HEK293 (cell line): ENCODE measurements at regions not wholly inside any gene's neighbourhood (a gene's known extent, or its start where the extent isn't known, plus 50 kb on each side); places are given as distances from the start of the nearest gene placed in this dataset.

Experiments used
- CTCF ChIA-PET: fragments of 350-600 bp; formaldehyde crosslinking; extraction: SDS; loops from one replicate; lab custom pipeline; 2021; ENCODE audit warnings: antibody characterized with exemption; lab: Yijun Ruan, JAX
- POLR2A ChIA-PET: fragments of 300-600 bp; formaldehyde crosslinking; extraction: SDS; loops from one replicate; lab custom pipeline; 2020; ENCODE audit warnings: antibody characterized with exemption, inconsistent platforms; lab: Yijun Ruan, JAX
- H3K27ac ChIP-seq: fragments of 200-500 bp; sonication (Bioruptor generic); 2 replicates; pipeline ENCODE4 v1.5.1; 2014; ENCODE audit warnings: low read depth, low read length, control low read depth, inconsistent platforms; ENCODE audit errors: extremely low read depth
- H3K36me3 ChIP-seq, 2 experiments: fragments of 200-500 bp in 1 of 2; sonication (Bioruptor generic) in 1 of 2; 1 replicate in 1 of 2; 2 replicates in 1 of 2; pipeline ENCODE4 v1.5.1; 2014 to 2017; ENCODE audit warnings: inconsistent platforms in 2 of 2, low read length in 2 of 2; ENCODE audit not compliant: control insufficient read depth in 2 of 2, insufficient read depth in 1 of 2
- H3K4me1 ChIP-seq: fragments of 200-500 bp; sonication (Bioruptor generic); 2 replicates; pipeline ENCODE4 v1.5.1; 2014; ENCODE audit warnings: mild to moderate bottlenecking, low read length, inconsistent platforms; ENCODE audit not compliant: control insufficient read depth, insufficient read depth
- H3K4me3 ChIP-seq: 2 replicates; pipeline ENCODE4 v1.5.1; 2011; ENCODE audit warnings: low read depth, mild to moderate bottlenecking, control low read depth, low read length, moderate library complexity
- H3K9me3 ChIP-seq: fragments of 200-500 bp; sonication (Bioruptor generic); 2 replicates; pipeline ENCODE4 v1.5.1; 2014; ENCODE audit warnings: low read depth, low read length, inconsistent platforms; ENCODE audit not compliant: control insufficient read depth, insufficient read depth
- GLIS2 ChIP-seq: fragments of 450-650 bp; formaldehyde crosslinking; IDR thresholded peaks from 2 replicates; pipeline ENCODE4 v1.5.1; 2016; ENCODE audit warnings: missing biosample characterization, missing genetic modification characterization
- HOXC10 ChIP-seq: sonication (generic); formaldehyde crosslinking; IDR thresholded peaks from 2 replicates; pipeline ENCODE4 v1.8.1; 2023; ENCODE audit warnings: mild to moderate bottlenecking, missing genetic modification reagents
- HOXD13 ChIP-seq: sonication (generic); formaldehyde crosslinking; IDR thresholded peaks from 2 replicates; pipeline ENCODE4 v1.8.0; 2022; ENCODE audit warnings: missing genetic modification reagents, borderline replicate concordance
- SCRT2 ChIP-seq: fragments of 450-650 bp; formaldehyde crosslinking; IDR thresholded peaks from 2 replicates; pipeline ENCODE4 v1.5.1; 2016; ENCODE audit warnings: missing biosample characterization, missing genetic modification characterization
- SP3 ChIP-seq: fragments of 450-650 bp; formaldehyde crosslinking; IDR thresholded peaks from 2 replicates; pipeline ENCODE4 v1.5.1; 2016; ENCODE audit warnings: missing biosample characterization, missing genetic modification characterization
- SP7 ChIP-seq: fragments of 450-650 bp; formaldehyde crosslinking; IDR thresholded peaks from 2 replicates; pipeline ENCODE4 v1.5.1; 2016; ENCODE audit warnings: missing biosample characterization, missing genetic modification characterization
- ZBTB8A ChIP-seq: fragments of 450-650 bp; formaldehyde crosslinking; IDR thresholded peaks from 2 replicates; pipeline ENCODE4 v1.5.1; 2016; ENCODE audit warnings: missing biosample characterization, missing genetic modification characterization
- ZFHX2 ChIP-seq: fragments of 450-650 bp; formaldehyde crosslinking; conservative IDR thresholded peaks from 2 replicates; pipeline ENCODE4 v1.5.1; 2016; ENCODE audit warnings: missing biosample characterization, missing genetic modification characterization
- ZNF10 ChIP-seq: fragments of 450-650 bp; formaldehyde crosslinking; IDR thresholded peaks from 2 replicates; pipeline ENCODE4 v1.5.1; 2017; ENCODE audit warnings: missing biosample characterization, missing genetic modification characterization
- ZNF112 ChIP-seq: fragments of 450-650 bp; formaldehyde crosslinking; IDR thresholded peaks from 2 replicates; pipeline ENCODE4 v1.5.0; 2017; ENCODE audit warnings: missing biosample characterization, missing genetic modification characterization
- ZNF133 ChIP-seq: fragments of 450-650 bp; formaldehyde crosslinking; IDR thresholded peaks from 2 replicates; pipeline ENCODE4 v1.5.1; 2016; ENCODE audit warnings: missing biosample characterization, missing genetic modification characterization
- ZNF184 ChIP-seq: fragments of 450-650 bp; IDR thresholded peaks from 2 replicates; pipeline ENCODE4 v1.5.1; 2018; ENCODE audit warnings: missing biosample characterization, mild to moderate bottlenecking, missing genetic modification characterization
- ZNF248 ChIP-seq: fragments of 450-650 bp; formaldehyde crosslinking; IDR thresholded peaks from 2 replicates; pipeline ENCODE4 v1.5.1; 2017; ENCODE audit warnings: missing biosample characterization, missing genetic modification characterization
- ZNF501 ChIP-seq: fragments of 450-650 bp; formaldehyde crosslinking; IDR thresholded peaks from 2 replicates; pipeline ENCODE4 v1.5.1; 2016; ENCODE audit warnings: missing biosample characterization, missing genetic modification characterization
- ZNF548 ChIP-seq: fragments of 450-650 bp; formaldehyde crosslinking; IDR thresholded peaks from 2 replicates; pipeline ENCODE4 v1.5.1; 2016; ENCODE audit warnings: missing biosample characterization, missing genetic modification characterization
- ZNF585B ChIP-seq: fragments of 450-650 bp; formaldehyde crosslinking; IDR thresholded peaks from 2 replicates; pipeline ENCODE4 v1.5.1; 2016; ENCODE audit warnings: missing biosample characterization, missing genetic modification characterization
- ZNF596 ChIP-seq: fragments of 450-650 bp; IDR thresholded peaks from 2 replicates; pipeline ENCODE4 v1.5.0; 2018; ENCODE audit warnings: missing biosample characterization, mild to moderate bottlenecking, missing genetic modification characterization, moderate library complexity
- ZNF654 ChIP-seq: fragments of 450-650 bp; formaldehyde crosslinking; IDR thresholded peaks from 2 replicates; pipeline ENCODE4 v1.5.1; 2016; ENCODE audit warnings: low read depth, missing biosample characterization, missing genetic modification characterization
- TF ChIP-seq, protein P1 (sequence below): fragments of 450-650 bp; formaldehyde crosslinking; IDR thresholded peaks from 2 replicates; pipeline ENCODE4 v1.5.1; 2016; ENCODE audit warnings: missing biosample characterization, missing genetic modification characterization
- TF ChIP-seq, protein P2 (sequence below): fragments of 450-650 bp; IDR thresholded peaks from 2 replicates; pipeline ENCODE4 v1.5.1; 2018; ENCODE audit warnings: missing biosample characterization, mild to moderate bottlenecking, missing genetic modification characterization
- TF ChIP-seq, protein P3 (sequence below): fragments of 450-650 bp; formaldehyde crosslinking; IDR thresholded peaks from 2 replicates; pipeline ENCODE4 v1.5.1; 2016; ENCODE audit warnings: missing biosample characterization, missing genetic modification characterization

DNA sequence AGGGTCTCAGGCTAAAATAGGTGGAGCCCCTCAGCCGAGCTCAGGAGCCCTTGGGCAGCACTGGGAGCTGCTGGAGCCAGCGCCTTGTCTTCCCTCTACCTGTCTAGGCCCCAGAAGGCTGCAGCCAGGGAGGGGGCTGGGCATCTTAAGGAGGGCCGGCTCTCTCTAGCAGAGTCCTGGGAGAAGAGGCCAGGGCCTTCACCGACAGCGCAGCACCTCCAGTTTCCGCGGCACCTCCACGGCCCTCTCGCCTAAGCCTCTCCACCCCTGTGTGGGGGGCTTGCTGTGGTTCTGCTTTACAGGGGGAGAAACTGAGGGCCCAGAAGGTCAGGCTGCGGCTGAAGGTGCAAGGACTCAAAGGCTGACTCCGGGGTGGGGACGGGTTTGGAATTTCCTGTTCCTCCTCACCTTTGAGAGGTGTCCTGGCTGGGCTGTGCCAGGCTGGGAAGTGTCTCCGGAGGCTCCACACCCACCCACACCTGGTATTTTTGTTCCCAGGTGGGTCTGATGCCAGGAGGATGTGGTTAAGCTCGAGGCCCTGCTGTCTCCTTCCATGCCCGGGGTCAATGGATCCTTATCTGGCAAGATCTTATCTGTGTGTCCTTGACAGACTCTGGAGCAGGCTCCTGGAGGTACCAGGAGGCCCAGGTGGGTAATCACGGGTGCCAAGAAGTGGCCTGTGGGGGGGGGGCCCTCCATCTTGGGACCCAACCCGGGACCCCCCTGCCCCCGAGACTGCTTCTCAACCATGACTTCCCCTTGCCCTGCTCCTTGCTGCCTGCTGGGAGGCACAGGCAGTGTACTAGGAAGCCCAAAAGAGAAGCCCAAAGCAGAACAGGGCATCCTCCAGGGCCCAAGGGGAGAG is 95.3 kb upstream of the FGF3 start:
- POLR2A ChIA-PET, result interaction anchor here (0.7 kb wide), 1 partner anchor 161 kb away, joined by 3 read pairs; no protein-coding TSS in a partner anchor
- Histone ChIP-seq H3K27ac (no peak overlapping the region), H3K4me3 (no peak overlapping the region), H3K36me3 (no peaks in the 10 kb centered on the region), H3K4me1 (no peaks in the 10 kb centered on the region), H3K9me3 (no peaks in the 10 kb centered on the region)
- TF ChIP-seq ZNF501 (tag by site-specific recombination) (no peak), HOXC10 (no peak), ZNF585B (no peak), ZNF133 (tag by site-specific recombination) (no peak)
- CTCF ChIA-PET, result interaction anchor here (0.6 to 2.1 kb wide), 22 partner anchors 9 to 822 kb away, joined by 3 to 17 read pairs (median 3); partner anchors contain the start of gene FADD

DNA sequence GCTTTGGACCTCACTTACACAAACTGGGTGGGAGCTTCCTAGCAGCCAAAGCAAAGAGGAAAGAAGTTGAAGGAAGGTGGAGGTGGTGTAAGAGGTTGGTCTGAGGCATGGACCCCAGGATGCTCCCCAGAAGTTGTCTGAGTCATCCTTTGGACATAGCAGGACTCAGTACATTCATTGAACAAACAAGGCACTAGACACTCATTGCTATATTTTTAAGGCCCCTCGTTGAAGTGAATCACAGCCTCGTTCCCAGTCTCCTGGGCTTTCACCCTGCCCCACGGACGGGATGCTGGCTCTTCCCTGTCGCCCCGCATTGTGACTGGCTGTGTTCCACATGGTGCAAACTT is 95.9 kb upstream of the FGF3 start:
- H3K9me3 ChIP-seq, result no peaks in the 10 kb centered on the region
- no peak overlapping the region for H3K4me3 ChIP-seq
- CTCF ChIA-PET, result interaction anchor here (0.6 to 2.1 kb wide), 22 partner anchors 10 to 821 kb away, joined by 3 to 17 read pairs (median 3); partner anchors contain the start of gene FADD
- H3K27ac ChIP-seq, result no peak overlapping the region
- no peak for TF ChIP-seq ZNF10 (tag by site-specific recombination)
- TF ChIP-seq, protein P1, sequence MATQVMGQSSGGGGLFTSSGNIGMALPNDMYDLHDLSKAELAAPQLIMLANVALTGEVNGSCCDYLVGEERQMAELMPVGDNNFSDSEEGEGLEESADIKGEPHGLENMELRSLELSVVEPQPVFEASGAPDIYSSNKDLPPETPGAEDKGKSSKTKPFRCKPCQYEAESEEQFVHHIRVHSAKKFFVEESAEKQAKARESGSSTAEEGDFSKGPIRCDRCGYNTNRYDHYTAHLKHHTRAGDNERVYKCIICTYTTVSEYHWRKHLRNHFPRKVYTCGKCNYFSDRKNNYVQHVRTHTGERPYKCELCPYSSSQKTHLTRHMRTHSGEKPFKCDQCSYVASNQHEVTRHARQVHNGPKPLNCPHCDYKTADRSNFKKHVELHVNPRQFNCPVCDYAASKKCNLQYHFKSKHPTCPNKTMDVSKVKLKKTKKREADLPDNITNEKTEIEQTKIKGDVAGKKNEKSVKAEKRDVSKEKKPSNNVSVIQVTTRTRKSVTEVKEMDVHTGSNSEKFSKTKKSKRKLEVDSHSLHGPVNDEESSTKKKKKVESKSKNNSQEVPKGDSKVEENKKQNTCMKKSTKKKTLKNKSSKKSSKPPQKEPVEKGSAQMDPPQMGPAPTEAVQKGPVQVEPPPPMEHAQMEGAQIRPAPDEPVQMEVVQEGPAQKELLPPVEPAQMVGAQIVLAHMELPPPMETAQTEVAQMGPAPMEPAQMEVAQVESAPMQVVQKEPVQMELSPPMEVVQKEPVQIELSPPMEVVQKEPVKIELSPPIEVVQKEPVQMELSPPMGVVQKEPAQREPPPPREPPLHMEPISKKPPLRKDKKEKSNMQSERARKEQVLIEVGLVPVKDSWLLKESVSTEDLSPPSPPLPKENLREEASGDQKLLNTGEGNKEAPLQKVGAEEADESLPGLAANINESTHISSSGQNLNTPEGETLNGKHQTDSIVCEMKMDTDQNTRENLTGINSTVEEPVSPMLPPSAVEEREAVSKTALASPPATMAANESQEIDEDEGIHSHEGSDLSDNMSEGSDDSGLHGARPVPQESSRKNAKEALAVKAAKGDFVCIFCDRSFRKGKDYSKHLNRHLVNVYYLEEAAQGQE (tag by site-specific recombination), result no peak
- no peak for TF ChIP-seq ZNF184
- no peak for TF ChIP-seq ZNF112
- TF ChIP-seq, protein P2, sequence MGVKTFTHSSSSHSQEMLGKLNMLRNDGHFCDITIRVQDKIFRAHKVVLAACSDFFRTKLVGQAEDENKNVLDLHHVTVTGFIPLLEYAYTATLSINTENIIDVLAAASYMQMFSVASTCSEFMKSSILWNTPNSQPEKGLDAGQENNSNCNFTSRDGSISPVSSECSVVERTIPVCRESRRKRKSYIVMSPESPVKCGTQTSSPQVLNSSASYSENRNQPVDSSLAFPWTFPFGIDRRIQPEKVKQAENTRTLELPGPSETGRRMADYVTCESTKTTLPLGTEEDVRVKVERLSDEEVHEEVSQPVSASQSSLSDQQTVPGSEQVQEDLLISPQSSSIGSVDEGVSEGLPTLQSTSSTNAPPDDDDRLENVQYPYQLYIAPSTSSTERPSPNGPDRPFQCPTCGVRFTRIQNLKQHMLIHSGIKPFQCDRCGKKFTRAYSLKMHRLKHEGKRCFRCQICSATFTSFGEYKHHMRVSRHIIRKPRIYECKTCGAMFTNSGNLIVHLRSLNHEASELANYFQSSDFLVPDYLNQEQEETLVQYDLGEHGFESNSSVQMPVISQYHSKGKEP, result no peak
- TF ChIP-seq ZNF248 (tag by site-specific recombination), result no peak
- TF ChIP-seq ZFHX2 (tag by site-specific recombination), result no peak
- TF ChIP-seq ZNF596 (tag by site-specific recombination), result no peak
- no peak for TF ChIP-seq HOXD13 (CRISPR knock-in tag)
- TF ChIP-seq, all 188 proteins: peak for 0
- H3K36me3 ChIP-seq, result no peaks in the 10 kb centered on the region
- POLR2A ChIA-PET, result interaction anchor here (0.7 kb wide), 1 partner anchor 161 kb away, joined by 3 read pairs; no protein-coding TSS in a partner anchor
- no peaks in the 10 kb centered on the region for H3K4me1 ChIP-seq

DNA sequence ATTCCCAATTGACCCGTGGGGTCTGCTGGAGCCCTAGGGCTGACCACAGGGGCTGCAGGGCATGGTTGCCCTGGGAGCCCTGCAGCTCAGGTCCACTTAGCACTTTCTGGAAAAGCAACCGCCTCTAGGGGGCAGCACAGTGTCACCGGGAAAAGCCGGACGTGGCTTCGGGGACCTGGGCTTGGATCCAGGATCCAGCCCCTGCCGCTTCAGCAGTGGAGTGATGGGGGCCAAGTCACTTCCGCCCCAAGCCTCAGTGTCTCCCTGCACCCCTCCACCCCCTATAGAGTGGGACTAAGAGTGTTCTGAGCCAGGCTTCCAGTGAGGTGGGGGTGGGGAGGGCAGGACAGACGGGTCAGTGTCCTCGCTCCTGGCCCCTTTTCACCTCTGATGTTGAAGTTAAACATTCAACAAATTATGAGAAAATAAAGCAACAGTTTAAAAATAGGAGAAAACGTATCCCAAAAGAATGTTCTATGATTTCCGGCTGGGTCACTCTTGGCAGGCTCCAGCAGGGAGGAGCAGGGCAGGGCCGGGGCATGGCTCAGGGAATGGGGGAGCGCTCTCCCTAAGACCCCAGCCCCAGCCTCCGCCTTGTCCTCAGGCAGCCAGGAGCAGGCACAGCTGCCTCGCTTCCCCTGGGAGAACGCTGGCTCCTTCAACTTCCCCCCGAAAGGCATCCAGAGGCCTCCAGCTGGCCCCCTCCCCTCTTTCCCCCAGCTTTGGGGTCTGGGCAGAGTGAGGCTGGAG is 96.5 kb upstream of the FGF3 start:
- Histone ChIP-seq H3K4me3 (no peak overlapping the region), H3K9me3 (no peaks in the 10 kb centered on the region), H3K36me3 (no peaks in the 10 kb centered on the region), H3K4me1 (no peaks in the 10 kb centered on the region), H3K27ac (no peak overlapping the region)
- CTCF ChIA-PET, result interaction anchor here (0.6 to 2.1 kb wide), 25 partner anchors 10 to 821 kb away, joined by 3 to 17 read pairs (median 3); partner anchors contain the start of gene FADD
- POLR2A ChIA-PET, result interaction anchor here (0.7 kb wide), 1 partner anchor 160 kb away, joined by 3 read pairs; no protein-coding TSS in a partner anchor
- peak; percentile 42 for TF ChIP-seq ZNF654 (tag by site-specific recombination)
- TF ChIP-seq SCRT2, result peak; percentile 62
- no peak for TF ChIP-seq ZNF548
- TF ChIP-seq SP3, result no peak
- 0 out of 2 replicates have a peak, but pooled peaks have one; percentile 13 for TF ChIP-seq SP7 (tag by site-specific recombination)
- 0 out of 2 replicates have a peak, but pooled peaks have one; percentile 16 for TF ChIP-seq ZBTB8A
- peak; percentile 38; the same call in 1 of the 2 replicates for TF ChIP-seq GLIS2 (tag by site-specific recombination)
- TF ChIP-seq, protein P3, sequence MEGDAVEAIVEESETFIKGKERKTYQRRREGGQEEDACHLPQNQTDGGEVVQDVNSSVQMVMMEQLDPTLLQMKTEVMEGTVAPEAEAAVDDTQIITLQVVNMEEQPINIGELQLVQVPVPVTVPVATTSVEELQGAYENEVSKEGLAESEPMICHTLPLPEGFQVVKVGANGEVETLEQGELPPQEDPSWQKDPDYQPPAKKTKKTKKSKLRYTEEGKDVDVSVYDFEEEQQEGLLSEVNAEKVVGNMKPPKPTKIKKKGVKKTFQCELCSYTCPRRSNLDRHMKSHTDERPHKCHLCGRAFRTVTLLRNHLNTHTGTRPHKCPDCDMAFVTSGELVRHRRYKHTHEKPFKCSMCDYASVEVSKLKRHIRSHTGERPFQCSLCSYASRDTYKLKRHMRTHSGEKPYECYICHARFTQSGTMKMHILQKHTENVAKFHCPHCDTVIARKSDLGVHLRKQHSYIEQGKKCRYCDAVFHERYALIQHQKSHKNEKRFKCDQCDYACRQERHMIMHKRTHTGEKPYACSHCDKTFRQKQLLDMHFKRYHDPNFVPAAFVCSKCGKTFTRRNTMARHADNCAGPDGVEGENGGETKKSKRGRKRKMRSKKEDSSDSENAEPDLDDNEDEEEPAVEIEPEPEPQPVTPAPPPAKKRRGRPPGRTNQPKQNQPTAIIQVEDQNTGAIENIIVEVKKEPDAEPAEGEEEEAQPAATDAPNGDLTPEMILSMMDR (tag by site-specific recombination), result peak; percentile 39
